DMS53 treated with DMSO at 0.1 percent for 48 hours (cell line): ENCODE measurements at regions not wholly inside any gene's neighbourhood (a gene's known extent, or its start where the extent isn't known, plus 50 kb on each side); places are given as distances from the start of the nearest gene placed in this dataset.

Experiments used
- DNase-seq: peaks from one replicate; lab custom pipeline; 2025; ENCODE audit not compliant: unreplicated experiment; lab: John Stamatoyannopoulos, UW

- no peak for DNase-seq
These were observed 126.8 kb upstream of the UBE3A start for GRCh38 chr15:25565470-25566264.

- DNase-seq = no peak
These were observed 124.8 kb upstream of the UBE3A start for GRCh38 chr15:25563596-25563995.

- no peak for DNase-seq
These were observed 119.1 kb upstream of the UBE3A start for GRCh38 chr15:25557926-25558325.

GRCh38 chr15:25556136-25556535 lies 117.3 kb upstream of the UBE3A start:
- no peak for DNase-seq

GRCh38 chr15:25554640-25555039 lies 115.8 kb upstream of the UBE3A start:
- DNase-seq = no peak

- DNase-seq = no peak
These were observed 109.8 kb upstream of the UBE3A start for GRCh38 chr15:25548600-25548999.

- DNase-seq = no peak
These were observed 107.1 kb upstream of the UBE3A start for GRCh38 chr15:25545889-25546288.

GRCh38 chr15:25545017-25545416 lies 106.2 kb upstream of the UBE3A start:
- no peak for DNase-seq

- DNase-seq = no peak
These were observed 105.3 kb upstream of the UBE3A start for GRCh38 chr15:25544076-25544475.

GRCh38 chr15:25543196-25543595 lies 104.4 kb upstream of the UBE3A start:
- DNase-seq = no peak

- no peak for DNase-seq
These were observed 102.4 kb upstream of the UBE3A start for GRCh38 chr15:25541228-25541627.

GRCh38 chr15:25536801-25537611 lies 98.2 kb upstream of the UBE3A start:
- no peak for DNase-seq

- no peak for DNase-seq
These were observed 97.0 kb upstream of the UBE3A start for GRCh38 chr15:25535866-25536265.

GRCh38 chr15:25534293-25534692 lies 95.5 kb upstream of the UBE3A start:
- DNase-seq = no peak

- no peak for DNase-seq
These were observed 93.7 kb upstream of the UBE3A start for GRCh38 chr15:25532269-25533140.

GRCh38 chr15:25529774-25530173 lies 91.0 kb upstream of the UBE3A start:
- no peak for DNase-seq

GRCh38 chr15:25527118-25527517 lies 88.3 kb upstream of the UBE3A start:
- no peak for DNase-seq

- no peak for DNase-seq
These were observed 86.9 kb upstream of the UBE3A start for GRCh38 chr15:25525741-25526140.

- no peak for DNase-seq
These were observed 76.8 kb upstream of the UBE3A start for GRCh38 chr15:25515633-25516032.

GRCh38 chr15:25514522-25514921 lies 75.7 kb upstream of the UBE3A start:
- no peak for DNase-seq

- no peak for DNase-seq
These were observed 74.1 kb upstream of the UBE3A start for GRCh38 chr15:25512957-25513356.
